Testis (tissue), 2 donors: ENCODE measurements at regions not wholly inside any gene's neighbourhood (a gene's known extent, or its start where the extent isn't known, plus 50 kb on each side); places are given as distances from the start of the nearest gene placed in this dataset.

Experiments
- DNase-seq: peaks from one replicate; pipeline ENCODE4 v3.0.0-alpha.2; 2019
- H3K27ac ChIP-seq, 2 donors: fragments of 200-600 bp; sonication (generic); one replicate each; pipeline ENCODE4 v1.5.1; 2019
- H3K27me3 ChIP-seq: fragments of 200-600 bp; sonication (generic); one replicate; pipeline ENCODE4 v1.5.1; 2019
- H3K36me3 ChIP-seq: fragments of 200-600 bp; sonication (generic); one replicate; pipeline ENCODE4 v1.5.1; 2017; ENCODE audit warnings: low read depth; ENCODE audit errors: missing control alignments
- H3K4me1 ChIP-seq: fragments of 200-600 bp; sonication (generic); one replicate; pipeline ENCODE4 v1.5.1; 2019
- H3K4me3 ChIP-seq, 2 donors: fragments of 200-600 bp; sonication (generic); one replicate each; pipeline ENCODE4 v1.5.1; 2017 to 2019
- H3K9me3 ChIP-seq: fragments of 200-600 bp; sonication (generic); one replicate; pipeline ENCODE4 v1.5.1; 2017
- POLR2A ChIP-seq: fragments of 450-650 bp; IDR thresholded peaks from one replicate; pipeline ENCODE4 v1.6.1; 2017; ENCODE audit warnings: antibody characterized with exemption, mild to moderate bottlenecking, moderate library complexity
- WGBS, 2 donors: methylation state at CpG; one replicate each; pipeline ENCODE4 v1.1.5; 2018; 5-methylcytosine and 5-hydroxymethylcytosine counted together
- intact Hi-C: fragments of 100-400 bp; cut with DNase I; formaldehyde crosslinking; loops from one replicate; pipeline ENCODE4 v1.15.1; 2023; ENCODE audit warnings: low total_unique reads
- TF ChIP-seq, protein P1 (sequence below), 3 experiments: fragments of 450-650 bp in 2 of 3; fragments of 200-600 bp in 1 of 3; sonication (generic) in 1 of 3; IDR thresholded peaks; one replicate each; pipeline ENCODE4 v1.5.1; 2016 to 2019; ENCODE audit warnings: antibody characterized with exemption in 3 of 3, mild to moderate bottlenecking in 2 of 3, moderate library complexity in 1 of 3

DNA sequence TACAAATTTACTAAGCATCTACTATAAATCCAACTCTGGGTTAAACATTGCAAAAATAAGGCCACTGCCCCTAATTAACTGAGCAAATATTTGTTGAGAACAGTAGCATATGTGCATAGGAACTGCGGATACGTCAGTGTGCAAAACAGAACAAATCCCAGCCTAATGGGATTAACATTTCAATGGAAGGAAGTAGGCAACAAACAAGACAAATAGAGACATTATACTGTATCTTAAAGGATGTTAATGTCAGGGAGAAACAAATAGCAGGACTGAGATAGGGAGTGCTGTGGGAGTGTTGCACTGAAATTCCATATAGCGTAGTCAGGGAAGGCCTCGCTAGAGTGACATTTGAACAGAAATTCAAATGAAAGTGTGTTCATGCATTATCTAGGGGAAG lies 89.7 kb upstream of the KCNAB1 start:
- Histone ChIP-seq H3K4me1 (no peaks in the 10 kb centered on the region), H3K27ac (no peak overlapping the region), H3K36me3 (no peaks in the 10 kb centered on the region), H3K27me3 (no peaks in the 10 kb centered on the region), H3K9me3 (no peaks in the 10 kb centered on the region), H3K4me3 (no peak overlapping the region)
- 85 to 89% methylated on average over 4 of the region's 4 CpGs for WGBS, 2 donors
- intact Hi-C loops, result no loop called here
- TF ChIP-seq, protein P1, sequence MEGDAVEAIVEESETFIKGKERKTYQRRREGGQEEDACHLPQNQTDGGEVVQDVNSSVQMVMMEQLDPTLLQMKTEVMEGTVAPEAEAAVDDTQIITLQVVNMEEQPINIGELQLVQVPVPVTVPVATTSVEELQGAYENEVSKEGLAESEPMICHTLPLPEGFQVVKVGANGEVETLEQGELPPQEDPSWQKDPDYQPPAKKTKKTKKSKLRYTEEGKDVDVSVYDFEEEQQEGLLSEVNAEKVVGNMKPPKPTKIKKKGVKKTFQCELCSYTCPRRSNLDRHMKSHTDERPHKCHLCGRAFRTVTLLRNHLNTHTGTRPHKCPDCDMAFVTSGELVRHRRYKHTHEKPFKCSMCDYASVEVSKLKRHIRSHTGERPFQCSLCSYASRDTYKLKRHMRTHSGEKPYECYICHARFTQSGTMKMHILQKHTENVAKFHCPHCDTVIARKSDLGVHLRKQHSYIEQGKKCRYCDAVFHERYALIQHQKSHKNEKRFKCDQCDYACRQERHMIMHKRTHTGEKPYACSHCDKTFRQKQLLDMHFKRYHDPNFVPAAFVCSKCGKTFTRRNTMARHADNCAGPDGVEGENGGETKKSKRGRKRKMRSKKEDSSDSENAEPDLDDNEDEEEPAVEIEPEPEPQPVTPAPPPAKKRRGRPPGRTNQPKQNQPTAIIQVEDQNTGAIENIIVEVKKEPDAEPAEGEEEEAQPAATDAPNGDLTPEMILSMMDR (IDR thresholded peaks at IDR 0.05), result no peak
- TF ChIP-seq POLR2A, result no peak
- no peak for DNase-seq

DNA sequence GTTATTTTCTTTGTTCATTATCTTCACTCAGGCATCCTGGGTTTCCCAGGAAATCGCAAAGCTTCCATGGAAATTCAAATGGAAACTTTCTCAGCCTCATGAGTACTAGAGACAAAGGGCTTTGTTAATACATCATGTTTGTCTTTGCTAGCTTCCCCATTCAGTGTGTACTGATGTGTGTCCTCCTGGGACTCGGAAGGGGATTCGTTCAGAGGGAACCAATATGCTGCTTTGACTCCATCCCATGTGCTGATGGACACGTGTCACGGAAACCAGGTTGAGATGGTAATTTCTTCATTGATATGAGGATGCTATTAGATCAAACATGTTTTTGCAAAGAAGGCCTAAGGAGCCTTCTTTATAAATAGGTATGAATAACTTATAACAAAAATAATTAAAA lies 87.0 kb upstream of the KCNAB1 start:
- no peaks in the 10 kb centered on the region for H3K9me3 ChIP-seq
- intact Hi-C loops, result no loop called here
- no peak for DNase-seq
- no peak for TF ChIP-seq POLR2A
- TF ChIP-seq, protein P1 (IDR thresholded peaks at IDR 0.05), result no peak
- H3K27ac ChIP-seq, result no peak overlapping the region
- H3K4me3 ChIP-seq, result no peak overlapping the region
- no peaks in the 10 kb centered on the region for H3K36me3 ChIP-seq
- 70 to 82% methylated on average over 5 of the region's 5 CpGs for WGBS, 2 donors
- no peaks in the 10 kb centered on the region for H3K4me1 ChIP-seq
- H3K27me3 ChIP-seq, result no peaks in the 10 kb centered on the region

DNA sequence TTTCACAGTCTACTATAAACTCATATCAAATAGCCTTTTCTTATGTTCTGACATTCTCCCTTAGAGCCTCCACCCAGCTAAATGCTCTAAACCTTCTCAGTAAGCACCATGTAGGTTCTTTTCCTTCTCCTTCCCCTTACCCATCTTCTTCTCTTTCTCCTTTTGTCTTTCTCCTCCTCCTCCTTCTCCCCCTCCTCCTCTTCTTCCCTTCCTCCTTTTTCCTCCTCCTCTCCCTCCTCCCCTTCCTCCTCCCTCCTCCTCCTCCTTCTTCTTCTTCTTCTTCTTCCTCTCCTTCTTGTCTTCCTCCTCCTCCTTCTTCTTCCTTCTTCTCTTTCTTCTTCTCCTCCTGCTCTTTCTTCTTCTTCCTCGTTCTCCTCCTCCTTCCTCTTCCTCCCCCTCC lies 85.2 kb upstream of the KCNAB1 start:
- WGBS, 2 donors, result 87 to 90% methylated on average over 1 of the region's 1 CpG
- DNase-seq, result no peak
- no peak overlapping the region for H3K4me3 ChIP-seq
- no peaks in the 10 kb centered on the region for H3K9me3 ChIP-seq
- no peaks in the 10 kb centered on the region for H3K36me3 ChIP-seq
- TF ChIP-seq, protein P1 (IDR thresholded peaks at IDR 0.05), result no peak
- no peak for TF ChIP-seq POLR2A
- no peaks in the 10 kb centered on the region for H3K4me1 ChIP-seq
- no peaks in the 10 kb centered on the region for H3K27me3 ChIP-seq
- intact Hi-C loops, result no loop called here
- no peak overlapping the region for H3K27ac ChIP-seq

DNA sequence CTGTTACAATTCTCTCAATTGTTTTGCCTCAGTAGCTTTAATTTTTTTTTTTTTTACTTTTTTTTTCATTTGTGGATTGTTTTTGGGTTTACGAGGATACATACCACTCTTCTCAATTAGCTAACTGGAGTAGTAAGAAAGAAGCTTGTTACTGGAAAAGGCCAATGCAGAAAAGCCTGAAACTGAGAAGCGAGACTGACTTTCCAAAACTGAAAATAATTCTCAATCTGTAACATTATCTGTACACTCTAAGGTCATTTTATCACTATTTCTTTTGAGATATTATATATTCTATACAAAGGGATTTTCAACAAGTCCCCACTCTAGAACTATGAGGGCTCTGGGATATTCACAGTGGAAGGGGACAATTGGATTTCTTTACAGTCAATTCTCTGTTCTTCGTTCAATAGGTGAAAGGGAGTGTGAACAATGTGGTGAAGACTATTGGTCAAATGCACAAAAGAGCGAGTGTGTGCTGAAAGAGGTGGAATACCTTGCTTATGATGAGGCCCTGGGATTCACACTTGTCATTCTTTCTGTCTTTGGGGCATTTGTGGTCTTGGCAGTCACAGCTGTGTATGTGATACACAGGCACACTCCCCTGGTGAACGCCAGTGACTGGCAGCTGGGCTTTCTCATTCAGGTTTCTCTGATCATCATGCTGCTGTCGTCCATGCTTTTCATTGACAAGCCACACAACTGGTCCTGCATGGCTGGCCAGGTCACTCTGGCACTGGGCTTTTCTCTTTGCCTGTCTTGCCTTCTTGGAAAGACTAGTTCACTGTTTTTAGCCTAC lies 83.9 kb upstream of the KCNAB1 start:
- H3K27me3 ChIP-seq, result no peaks in the 10 kb centered on the region
- WGBS, 2 donors, result 88 to 92% methylated on average over 6 of the region's 6 CpGs
- no peaks in the 10 kb centered on the region for H3K9me3 ChIP-seq
- no peak overlapping the region for H3K27ac ChIP-seq
- H3K4me3 ChIP-seq, result no peak overlapping the region
- no peaks in the 10 kb centered on the region for H3K36me3 ChIP-seq
- intact Hi-C loops, result no loop called here
- H3K4me1 ChIP-seq, result no peaks in the 10 kb centered on the region
- DNase-seq, result no peak
- TF ChIP-seq, protein P1 (IDR thresholded peaks at IDR 0.05), result no peak
- no peak for TF ChIP-seq POLR2A

DNA sequence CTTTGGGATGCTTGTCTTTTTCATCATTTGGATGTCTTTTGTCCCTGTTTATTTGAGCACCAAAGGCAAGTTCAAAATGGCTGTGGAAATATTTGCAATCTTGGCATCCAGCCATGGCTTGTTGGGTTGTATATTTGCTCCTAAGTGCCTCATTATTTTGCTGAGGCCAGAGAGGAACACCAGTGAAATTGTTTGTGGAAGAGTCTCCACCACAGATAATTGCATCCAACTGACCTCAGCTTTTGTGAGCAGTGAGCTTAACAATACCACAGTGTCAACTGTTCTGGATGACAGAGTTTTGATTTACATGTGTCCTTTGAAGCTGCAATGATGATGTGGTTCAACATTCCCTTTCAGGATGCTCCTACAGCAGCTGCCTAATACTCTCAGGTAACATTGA lies 83.0 kb upstream of the KCNAB1 start:
- Histone ChIP-seq H3K4me1 (no peaks in the 10 kb centered on the region), H3K9me3 (no peaks in the 10 kb centered on the region), H3K36me3 (no peaks in the 10 kb centered on the region), H3K27ac (no peak overlapping the region), H3K4me3 (no peak overlapping the region), H3K27me3 (no peaks in the 10 kb centered on the region)
- TF ChIP-seq, protein P1 (IDR thresholded peaks at IDR 0.05), result no peak
- TF ChIP-seq POLR2A, result no peak
- intact Hi-C loops, result no loop called here
- DNase-seq, result no peak
